GM13977 (cell line): ENCODE measurements at regions not wholly inside any gene's neighbourhood (a gene's known extent, or its start where the extent isn't known, plus 50 kb on each side); places are given as distances from the start of the nearest gene placed in this dataset.

Source experiments
- DNase-seq: peaks from one replicate; pipeline ENCODE4 v3.0.0; 2012; ENCODE audit warnings: low spot score
- in situ Hi-C: fragments of 300-500 bp; cut with MboI; formaldehyde crosslinking; loops from one replicate; pipeline ENCODE4 v1.12.0; 2022; ENCODE audit warnings: low sequenced_read_pairs, low pct_unique_long_range_greater_than_20kb, mixed read lengths, inconsistent platforms; ENCODE audit not compliant: unreplicated experiment
- TF ChIP-seq, protein P1 (sequence below): IDR thresholded peaks from 2 replicates; pipeline ENCODE4 v1.5.1; 2012; ENCODE audit warnings: mild to moderate bottlenecking, control low read depth; ENCODE audit not compliant: insufficient read depth; ENCODE audit errors: extremely low read depth, missing control alignments

DNA sequence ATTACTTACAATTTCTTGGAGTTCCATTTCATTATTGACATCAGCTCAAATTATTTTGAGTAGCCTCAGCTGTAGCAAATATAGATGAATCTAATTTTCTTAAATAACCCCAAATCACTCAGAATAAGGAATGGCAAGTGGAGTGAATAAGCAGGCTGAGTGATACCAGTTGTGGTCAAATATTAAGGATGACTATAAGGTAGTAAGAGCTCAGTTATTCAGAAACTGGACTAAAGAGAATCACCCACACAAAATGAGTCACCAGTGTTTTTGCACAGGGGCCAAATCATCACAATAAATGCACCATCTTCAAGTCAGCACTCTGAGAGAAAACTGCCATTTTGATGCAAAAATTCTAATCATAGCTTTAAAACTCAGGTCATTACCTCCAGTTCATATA lies 128.9 kb upstream of the TARS1 start:
- TF ChIP-seq, protein P1, sequence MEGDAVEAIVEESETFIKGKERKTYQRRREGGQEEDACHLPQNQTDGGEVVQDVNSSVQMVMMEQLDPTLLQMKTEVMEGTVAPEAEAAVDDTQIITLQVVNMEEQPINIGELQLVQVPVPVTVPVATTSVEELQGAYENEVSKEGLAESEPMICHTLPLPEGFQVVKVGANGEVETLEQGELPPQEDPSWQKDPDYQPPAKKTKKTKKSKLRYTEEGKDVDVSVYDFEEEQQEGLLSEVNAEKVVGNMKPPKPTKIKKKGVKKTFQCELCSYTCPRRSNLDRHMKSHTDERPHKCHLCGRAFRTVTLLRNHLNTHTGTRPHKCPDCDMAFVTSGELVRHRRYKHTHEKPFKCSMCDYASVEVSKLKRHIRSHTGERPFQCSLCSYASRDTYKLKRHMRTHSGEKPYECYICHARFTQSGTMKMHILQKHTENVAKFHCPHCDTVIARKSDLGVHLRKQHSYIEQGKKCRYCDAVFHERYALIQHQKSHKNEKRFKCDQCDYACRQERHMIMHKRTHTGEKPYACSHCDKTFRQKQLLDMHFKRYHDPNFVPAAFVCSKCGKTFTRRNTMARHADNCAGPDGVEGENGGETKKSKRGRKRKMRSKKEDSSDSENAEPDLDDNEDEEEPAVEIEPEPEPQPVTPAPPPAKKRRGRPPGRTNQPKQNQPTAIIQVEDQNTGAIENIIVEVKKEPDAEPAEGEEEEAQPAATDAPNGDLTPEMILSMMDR: no peak
- no peak for DNase-seq
- in situ Hi-C loops: no loop called here

DNA sequence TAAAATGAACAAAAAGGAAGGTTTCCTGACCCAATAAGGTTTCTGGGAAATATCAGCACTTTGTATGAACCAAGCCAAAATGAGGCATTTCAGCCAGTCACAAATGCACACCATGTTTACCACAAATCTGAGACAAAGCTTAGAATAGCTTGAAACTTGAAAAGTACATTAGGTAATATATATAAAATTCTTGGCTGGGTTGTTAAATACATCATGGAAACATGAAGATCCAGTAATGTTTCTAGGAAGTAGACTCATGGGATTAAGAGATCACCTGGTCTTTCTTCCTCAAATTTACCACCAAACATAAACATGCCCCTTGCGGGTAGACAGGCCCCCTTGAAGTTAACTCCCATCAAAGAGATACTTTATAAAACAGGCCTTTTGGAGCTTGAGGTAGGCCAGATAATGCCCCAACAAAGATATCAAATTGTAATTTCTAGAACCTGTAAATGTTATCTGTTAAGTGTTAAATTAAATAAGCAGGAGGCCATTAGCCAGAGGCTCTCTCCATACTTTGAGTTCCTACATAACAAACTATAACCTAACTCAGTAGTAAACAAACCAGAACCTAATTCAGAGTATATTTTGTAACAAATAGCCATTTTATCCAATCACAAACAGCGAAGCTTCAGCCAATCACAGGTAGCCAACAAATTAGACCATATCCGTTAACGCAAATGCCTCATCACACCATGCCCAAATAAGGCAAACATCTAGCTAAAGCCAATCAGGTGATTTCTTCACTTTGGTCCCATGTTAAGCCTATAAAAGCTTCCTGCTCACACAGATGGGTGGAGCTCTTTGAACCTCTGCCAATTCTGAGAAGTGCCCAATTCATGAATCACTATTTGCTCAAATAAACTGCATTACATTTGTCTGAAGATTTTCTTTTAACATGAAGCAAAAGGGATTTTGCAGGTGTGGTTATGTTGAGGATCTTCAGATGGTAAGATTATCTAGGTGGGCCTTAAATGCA lies 127.9 kb upstream of the TARS1 start:
- TF ChIP-seq, protein P1: no peak
- DNase-seq: no peak
- in situ Hi-C loops: no loop called here

DNA sequence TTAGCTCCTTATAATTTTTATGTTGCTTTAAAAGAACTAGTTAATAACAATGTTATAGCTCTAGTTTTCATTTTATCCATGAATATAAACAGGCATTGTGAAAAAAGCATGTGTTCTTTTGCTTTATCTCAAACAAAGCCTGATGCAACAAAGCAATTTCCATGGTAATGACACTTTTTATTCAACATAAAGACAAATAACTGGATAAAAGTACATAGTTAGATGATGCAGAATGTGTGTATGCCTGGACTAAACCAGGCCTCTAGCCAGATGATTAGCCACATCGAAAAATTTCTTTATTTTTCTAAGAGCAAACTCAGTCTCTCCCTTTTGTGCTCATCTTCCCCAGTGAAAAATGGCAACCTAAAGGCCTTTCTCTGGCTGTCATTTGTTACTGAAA lies 125.6 kb upstream of the TARS1 start:
- TF ChIP-seq, protein P1: no peak
- in situ Hi-C loops: no loop called here
- no peak for DNase-seq

- in situ Hi-C loops: no loop called here
- TF ChIP-seq, protein P1: no peak
- no peak for DNase-seq
These were observed 124.0 kb upstream of the TARS1 start for GRCh38 chr5:33316773-33317172.

GRCh38 chr5:33317271-33317670 lies 123.5 kb upstream of the TARS1 start:
- in situ Hi-C loops: no loop called here
- no peak for DNase-seq
- TF ChIP-seq, protein P1: no peak

DNA sequence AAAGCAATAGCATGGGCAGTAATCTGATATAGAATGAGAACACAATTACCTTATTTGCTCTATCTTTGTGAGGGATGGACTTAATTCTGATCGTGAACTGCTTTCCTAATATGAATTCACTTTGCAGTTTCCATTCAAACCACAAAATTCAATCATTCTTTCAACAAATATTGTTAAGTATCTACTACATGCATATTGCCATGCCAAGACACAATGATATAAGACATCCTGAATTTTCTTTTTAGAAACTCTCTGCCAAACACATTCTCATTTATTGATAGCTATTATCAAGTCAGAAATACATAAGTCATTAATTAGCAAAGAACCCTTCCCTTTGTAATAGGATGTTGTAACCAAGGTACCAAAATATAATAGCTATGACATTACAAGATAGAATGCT lies 121.6 kb upstream of the TARS1 start:
- TF ChIP-seq, protein P1: no peak
- DNase-seq: no peak
- in situ Hi-C loops: no loop called here
